Astrocyte of the spinal cord (primary cell): ENCODE measurements at regions not wholly inside any gene's neighbourhood (a gene's known extent, or its start where the extent isn't known, plus 50 kb on each side); places are given as distances from the start of the nearest gene placed in this dataset.

ENCODE experiments used
- DNase-seq: peaks from one replicate; pipeline ENCODE4 v3.0.0; 2011; ENCODE audit warnings: low read depth, low spot score
- H3K4me3 ChIP-seq: 2 replicates; pipeline ENCODE4 v1.5.1; 2011; ENCODE audit warnings: low read depth, mild to moderate bottlenecking, low read length, moderate library complexity
- CTCF ChIP-seq: IDR thresholded peaks from 2 replicates; pipeline ENCODE4 v1.5.1; 2012; ENCODE audit warnings: low read depth, mild to moderate bottlenecking, low read length, inconsistent platforms
- in situ Hi-C: cut with HindIII; loops from 2 replicates; pipeline ENCODE4 v1.10.0; 2017; ENCODE audit warnings: low sequenced_read_pairs

GRCh38 chr4:100881283-100881682 lies 363.5 kb upstream of the EMCN start:
- no peak overlapping the region for H3K4me3 ChIP-seq
- no peak for TF ChIP-seq CTCF
- DNase-seq = no peak
- in situ Hi-C loops = no loop called here

GRCh38 chr4:100880011-100880410 lies 362.2 kb upstream of the EMCN start:
- DNase-seq = no peak
- in situ Hi-C loops = no loop called here
- TF ChIP-seq CTCF = no peak
- H3K4me3 ChIP-seq = no peak overlapping the region

- TF ChIP-seq CTCF = no peak
- DNase-seq = no peak
- H3K4me3 ChIP-seq = no peak overlapping the region
- in situ Hi-C loops = no loop called here
Observed at GRCh38 chr4:100879471-100879870, 361.6 kb upstream of the EMCN start.

- no peak overlapping the region for H3K4me3 ChIP-seq
- DNase-seq = no peak
- TF ChIP-seq CTCF = no peak
- in situ Hi-C loops = no loop called here
Observed at GRCh38 chr4:100876546-100876945, 358.7 kb upstream of the EMCN start.

- in situ Hi-C loops = no loop called here
- no peak for TF ChIP-seq CTCF
- no peak for DNase-seq
- no peak overlapping the region for H3K4me3 ChIP-seq
Observed at GRCh38 chr4:100875296-100876068, 357.7 kb upstream of the EMCN start.

- TF ChIP-seq CTCF = no peak
- no peak overlapping the region for H3K4me3 ChIP-seq
- in situ Hi-C loops = no loop called here
- DNase-seq = peak; percentile 39
Observed at GRCh38 chr4:100872811-100873210, 355.0 kb upstream of the EMCN start.
